Osteoblast (primary cell): ENCODE measurements at regions not wholly inside any gene's neighbourhood (a gene's known extent, or its start where the extent isn't known, plus 50 kb on each side); places are given as distances from the start of the nearest gene placed in this dataset.

Experiments used
- DNase-seq: peaks from one replicate; pipeline ENCODE4 v3.0.0; 2011; ENCODE audit warnings: low spot score, mixed read lengths; ENCODE audit not compliant: insufficient read length; ENCODE audit errors: missing footprints
- H2AFZ ChIP-seq: 2 replicates; pipeline ENCODE4 v1.6.0; 2011; ENCODE audit warnings: mild to moderate bottlenecking, low read length
- H3K27ac ChIP-seq: 2 replicates; pipeline ENCODE4 v1.5.1; 2011; ENCODE audit warnings: mild to moderate bottlenecking, low read depth, low read length, moderate library complexity
- H3K27me3 ChIP-seq: 2 replicates; pipeline ENCODE4 v1.6.0; 2012; ENCODE audit warnings: mild to moderate bottlenecking, control low read depth, inconsistent platforms, low read length, moderate library complexity; ENCODE audit not compliant: insufficient read depth
- H3K36me3 ChIP-seq: 2 replicates; pipeline ENCODE4 v1.5.1; 2011; ENCODE audit warnings: mild to moderate bottlenecking, low read length, control low read depth, moderate library complexity; ENCODE audit not compliant: insufficient read depth
- H3K4me1 ChIP-seq: 2 replicates; pipeline ENCODE4 v1.5.1; 2011; ENCODE audit warnings: mild to moderate bottlenecking, low read length, control low read depth, moderate library complexity; ENCODE audit not compliant: insufficient read depth
- H3K4me2 ChIP-seq: 2 replicates; pipeline ENCODE4 v1.6.0; 2011; ENCODE audit warnings: mild to moderate bottlenecking, low read length; ENCODE audit not compliant: insufficient read depth
- H3K4me3 ChIP-seq: fragments of 200-600 bp; sonication (generic); 3 replicates; pipeline ENCODE4 v1.5.1; 2012; ENCODE audit warnings: mild to moderate bottlenecking, low read length, inconsistent platforms; ENCODE audit not compliant: insufficient read depth
- H3K79me2 ChIP-seq: 2 replicates; pipeline ENCODE4 v1.6.0; 2012; ENCODE audit warnings: mild to moderate bottlenecking, low read length, control low read depth, inconsistent platforms; ENCODE audit not compliant: insufficient read depth
- H3K9me3 ChIP-seq: 2 replicates; pipeline ENCODE4 v1.5.1; 2011; ENCODE audit warnings: low read depth, low read length, control low read depth
- H4K20me1 ChIP-seq: 2 replicates; pipeline ENCODE4 v1.6.0; 2012; ENCODE audit warnings: mild to moderate bottlenecking, low read length, control low read depth; ENCODE audit not compliant: insufficient read depth
- TF ChIP-seq, protein P1 (sequence below): IDR thresholded peaks from 2 replicates; pipeline ENCODE4 v1.5.1; 2011; ENCODE audit warnings: mild to moderate bottlenecking, low read depth, low read length, moderate library complexity; ENCODE audit errors: extremely low read depth

- H3K4me3 ChIP-seq: peak overlapping the region; percentile 40
- no peak for DNase-seq
- H2AFZ ChIP-seq: peak overlapping the region; percentile 72
- H3K36me3 ChIP-seq: no peaks in the 10 kb centered on the region
- TF ChIP-seq, protein P1, sequence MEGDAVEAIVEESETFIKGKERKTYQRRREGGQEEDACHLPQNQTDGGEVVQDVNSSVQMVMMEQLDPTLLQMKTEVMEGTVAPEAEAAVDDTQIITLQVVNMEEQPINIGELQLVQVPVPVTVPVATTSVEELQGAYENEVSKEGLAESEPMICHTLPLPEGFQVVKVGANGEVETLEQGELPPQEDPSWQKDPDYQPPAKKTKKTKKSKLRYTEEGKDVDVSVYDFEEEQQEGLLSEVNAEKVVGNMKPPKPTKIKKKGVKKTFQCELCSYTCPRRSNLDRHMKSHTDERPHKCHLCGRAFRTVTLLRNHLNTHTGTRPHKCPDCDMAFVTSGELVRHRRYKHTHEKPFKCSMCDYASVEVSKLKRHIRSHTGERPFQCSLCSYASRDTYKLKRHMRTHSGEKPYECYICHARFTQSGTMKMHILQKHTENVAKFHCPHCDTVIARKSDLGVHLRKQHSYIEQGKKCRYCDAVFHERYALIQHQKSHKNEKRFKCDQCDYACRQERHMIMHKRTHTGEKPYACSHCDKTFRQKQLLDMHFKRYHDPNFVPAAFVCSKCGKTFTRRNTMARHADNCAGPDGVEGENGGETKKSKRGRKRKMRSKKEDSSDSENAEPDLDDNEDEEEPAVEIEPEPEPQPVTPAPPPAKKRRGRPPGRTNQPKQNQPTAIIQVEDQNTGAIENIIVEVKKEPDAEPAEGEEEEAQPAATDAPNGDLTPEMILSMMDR: no peak
- peak overlapping the region; percentile 74 for H3K4me2 ChIP-seq
- no peak overlapping the region for H3K27ac ChIP-seq
- no peaks in the 10 kb centered on the region for H3K4me1 ChIP-seq
- H3K9me3 ChIP-seq: no peaks in the 10 kb centered on the region
- H4K20me1 ChIP-seq: no peaks in the 10 kb centered on the region
- H3K27me3 ChIP-seq: peaks cover 2% of the 10 kb centered on the region
- H3K79me2 ChIP-seq: no peaks in the 10 kb centered on the region
These were observed 245.4 kb upstream of the POU3F1 start for GRCh38 chr1:38291906-38292521.

- TF ChIP-seq, protein P1: no peak
- DNase-seq: no peak
- Histone ChIP-seq H3K27ac (no peak overlapping the region), H3K27me3 (peaks cover 2% of the 10 kb centered on the region), H2AFZ (no peak overlapping the region), H3K79me2 (no peaks in the 10 kb centered on the region), H3K36me3 (no peaks in the 10 kb centered on the region), H3K9me3 (no peaks in the 10 kb centered on the region), H3K4me2 (no peak overlapping the region), H3K4me1 (no peaks in the 10 kb centered on the region), H3K4me3 (no peak overlapping the region), H4K20me1 (no peaks in the 10 kb centered on the region)
These were observed 244.7 kb upstream of the POU3F1 start for GRCh38 chr1:38291336-38291735.

DNA sequence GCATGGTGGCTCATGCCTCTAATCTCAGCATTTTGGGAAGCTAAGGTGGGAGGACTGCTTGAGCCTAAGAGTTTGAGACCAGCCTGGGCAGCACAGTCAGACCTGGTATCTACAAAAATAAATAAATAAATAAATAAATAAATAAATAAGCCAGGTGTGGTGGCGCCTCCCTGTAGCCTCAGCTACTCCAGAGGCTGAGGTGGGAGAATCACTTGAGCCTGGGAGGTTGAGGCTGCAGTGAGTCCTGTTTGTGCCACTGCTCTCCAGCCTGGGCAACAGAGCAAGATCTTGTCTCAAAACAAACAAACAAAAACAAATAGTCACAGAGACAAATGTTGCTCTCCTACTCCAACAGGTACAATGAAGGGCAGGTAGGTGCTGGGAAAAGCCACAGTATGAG is 242.4 kb upstream of the POU3F1 start:
- H3K36me3 ChIP-seq: no peaks in the 10 kb centered on the region
- no peak overlapping the region for H3K27ac ChIP-seq
- H3K27me3 ChIP-seq: no peaks in the 10 kb centered on the region
- H3K79me2 ChIP-seq: no peaks in the 10 kb centered on the region
- no peak overlapping the region for H2AFZ ChIP-seq
- no peak for DNase-seq
- no peaks in the 10 kb centered on the region for H4K20me1 ChIP-seq
- H3K4me3 ChIP-seq: no peak overlapping the region
- TF ChIP-seq, protein P1: no peak
- H3K4me2 ChIP-seq: no peak overlapping the region
- H3K4me1 ChIP-seq: no peaks in the 10 kb centered on the region
- no peaks in the 10 kb centered on the region for H3K9me3 ChIP-seq

DNA sequence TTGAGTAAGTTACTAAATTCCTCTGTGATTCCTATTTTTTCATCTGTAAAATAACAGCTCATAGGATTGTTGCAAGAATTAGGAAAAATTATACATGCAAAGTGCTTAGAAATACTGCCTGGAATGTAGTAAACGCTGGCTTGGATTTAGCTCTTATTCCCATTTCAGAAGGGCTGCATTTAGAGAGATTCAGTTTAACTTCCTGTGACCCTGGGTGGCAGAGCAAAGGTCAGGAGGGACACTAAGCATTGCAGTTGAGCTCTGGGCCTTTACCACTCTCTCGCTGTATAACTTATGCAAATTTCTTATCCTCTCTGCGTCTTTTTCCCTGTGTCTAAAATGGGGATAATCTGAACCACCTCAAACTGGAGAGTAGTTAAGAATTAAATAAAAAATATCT is 241.0 kb upstream of the POU3F1 start:
- H3K4me1 ChIP-seq: no peaks in the 10 kb centered on the region
- no peaks in the 10 kb centered on the region for H3K9me3 ChIP-seq
- no peak overlapping the region for H3K27ac ChIP-seq
- TF ChIP-seq, protein P1: no peak
- no peak overlapping the region for H2AFZ ChIP-seq
- no peaks in the 10 kb centered on the region for H3K79me2 ChIP-seq
- DNase-seq: no peak
- no peaks in the 10 kb centered on the region for H3K27me3 ChIP-seq
- H3K36me3 ChIP-seq: no peaks in the 10 kb centered on the region
- H3K4me2 ChIP-seq: no peak overlapping the region
- no peak overlapping the region for H3K4me3 ChIP-seq
- H4K20me1 ChIP-seq: no peaks in the 10 kb centered on the region
